Activated T-helper 1 cell treated with anti-CD3 and anti-CD28 coated beads, Interleukin-2, amount 50 U/mL, for 16 hours (primary cell): ENCODE measurements at regions not wholly inside any gene's neighbourhood (a gene's known extent, or its start where the extent isn't known, plus 50 kb on each side); places are given as distances from the start of the nearest gene placed in this dataset.

ENCODE experiments used
- DNase-seq, 2 donors: peaks; one replicate each; pipeline ENCODE4 v3.0.0-alpha.2; 2020; ENCODE audit warnings: low read depth in 1 of 2, low spot score in 1 of 2

- no peak for DNase-seq
These were observed 228.1 kb upstream of the PPARGC1A start for GRCh38 chr4:24117975-24118374.

GRCh38 chr4:24116107-24116506, 226.3 kb upstream of the PPARGC1A start:
- no peak for DNase-seq

- DNase-seq = no peak
These were observed 225.2 kb upstream of the PPARGC1A start for GRCh38 chr4:24114919-24115500.

- no peak for DNase-seq
These were observed 224.6 kb upstream of the PPARGC1A start for GRCh38 chr4:24114444-24114843.

- DNase-seq = no peak
These were observed 222.6 kb upstream of the PPARGC1A start for GRCh38 chr4:24112466-24112865.

- DNase-seq = no peak
These were observed 218.7 kb upstream of the PPARGC1A start for GRCh38 chr4:24108567-24108966.

GRCh38 chr4:24105327-24106038, 215.6 kb upstream of the PPARGC1A start:
- DNase-seq = no peak

GRCh38 chr4:24104158-24104565, 214.3 kb upstream of the PPARGC1A start:
- no peak for DNase-seq

- no peak for DNase-seq
These were observed 213.7 kb upstream of the PPARGC1A start for GRCh38 chr4:24103434-24104157.

GRCh38 chr4:24102621-24103020, 212.8 kb upstream of the PPARGC1A start:
- DNase-seq = no peak

- DNase-seq = no peak
These were observed 206.8 kb upstream of the PPARGC1A start for GRCh38 chr4:24096603-24097002.

- no peak for DNase-seq
These were observed 204.9 kb upstream of the PPARGC1A start for GRCh38 chr4:24094726-24095125.

GRCh38 chr4:24093446-24093845, 203.6 kb upstream of the PPARGC1A start:
- DNase-seq = no peak

- no peak for DNase-seq
These were observed 201.9 kb upstream of the PPARGC1A start for GRCh38 chr4:24091639-24092233.

GRCh38 chr4:24089851-24090534, 200.1 kb upstream of the PPARGC1A start:
- DNase-seq = no peak

- DNase-seq = no peak
These were observed 191.0 kb upstream of the PPARGC1A start for GRCh38 chr4:24080871-24081270.

- no peak for DNase-seq
These were observed 188.6 kb upstream of the PPARGC1A start for GRCh38 chr4:24078347-24078962.

- no peak for DNase-seq
These were observed 187.0 kb upstream of the PPARGC1A start for GRCh38 chr4:24076811-24077210.

- DNase-seq = no peak
These were observed 184.1 kb upstream of the PPARGC1A start for GRCh38 chr4:24073948-24074347.

- DNase-seq = no peak
These were observed 181.9 kb upstream of the PPARGC1A start for GRCh38 chr4:24071612-24072372.
